GM19238 (cell line): ENCODE measurements at regions not wholly inside any gene's neighbourhood (a gene's known extent, or its start where the extent isn't known, plus 50 kb on each side); places are given as distances from the start of the nearest gene placed in this dataset.
"Not testable (repeated sequence)": the region's sequence is repeated elsewhere in the genome, so short reads cannot be mapped to it uniquely, and the experiment has no call there.

Source experiments
- DNase-seq: peaks from one replicate; pipeline ENCODE4 v3.0.0; 2011; ENCODE audit warnings: low spot score; ENCODE audit not compliant: insufficient read length

DNA sequence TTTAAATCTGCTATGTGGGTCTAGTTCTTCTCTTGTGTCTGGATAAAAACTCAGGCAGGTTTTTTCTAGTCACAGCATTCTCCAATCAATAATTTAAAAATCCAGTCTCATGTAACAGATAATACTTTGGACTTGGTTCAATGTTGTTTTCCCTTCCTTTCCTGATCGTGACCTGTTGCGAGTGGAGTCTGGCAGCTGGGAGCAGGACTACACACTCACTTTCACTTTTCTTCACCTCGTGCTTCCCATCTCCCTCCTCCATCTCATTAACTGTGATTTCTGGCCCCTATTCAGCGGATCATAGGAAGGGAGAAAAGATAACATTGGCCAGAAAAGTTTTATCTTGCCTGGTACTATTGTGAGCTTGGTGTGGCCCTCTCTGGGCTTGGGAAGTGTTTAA is 96.6 kb upstream of the GATB start:
- no peak for DNase-seq

DNA sequence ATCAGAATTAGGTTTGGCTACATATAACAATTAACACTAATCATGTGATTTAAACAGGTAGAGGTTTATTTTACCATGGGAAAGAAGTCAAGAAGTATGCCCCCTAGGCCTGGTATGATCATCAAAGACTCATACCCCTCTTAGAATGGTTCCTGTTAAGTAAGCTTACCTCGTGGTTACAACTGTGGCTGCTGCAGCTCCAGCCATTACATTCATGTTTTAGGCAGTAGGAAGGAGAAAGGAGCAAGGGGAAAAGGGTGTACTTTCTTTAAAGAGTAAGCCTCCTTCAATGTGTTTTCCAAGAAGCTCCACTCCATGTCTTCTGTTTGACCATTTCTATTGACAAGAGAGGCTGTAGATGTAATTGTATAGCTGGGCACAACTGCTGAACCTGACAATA is 94.9 kb upstream of the GATB start:
- no peak for DNase-seq

DNA sequence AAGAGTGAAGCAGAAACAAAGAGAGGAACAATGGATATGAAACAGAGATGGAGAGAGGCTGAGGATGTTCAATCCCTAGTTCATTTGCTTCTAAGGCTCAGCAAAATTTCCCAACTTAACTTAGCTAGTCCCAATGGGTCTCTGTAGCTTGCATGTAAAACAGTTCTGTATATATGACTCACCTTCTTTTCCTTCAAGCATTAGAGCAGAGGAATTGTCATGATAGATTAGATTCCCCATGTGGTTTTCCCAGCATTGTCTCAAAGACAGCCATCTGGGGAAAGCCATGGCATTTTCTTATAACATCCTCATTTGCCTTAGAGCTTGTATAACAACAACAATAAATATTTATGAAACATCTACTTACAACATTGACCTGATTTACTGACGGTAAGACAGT is 93.9 kb upstream of the GATB start:
- no peak for DNase-seq

DNA sequence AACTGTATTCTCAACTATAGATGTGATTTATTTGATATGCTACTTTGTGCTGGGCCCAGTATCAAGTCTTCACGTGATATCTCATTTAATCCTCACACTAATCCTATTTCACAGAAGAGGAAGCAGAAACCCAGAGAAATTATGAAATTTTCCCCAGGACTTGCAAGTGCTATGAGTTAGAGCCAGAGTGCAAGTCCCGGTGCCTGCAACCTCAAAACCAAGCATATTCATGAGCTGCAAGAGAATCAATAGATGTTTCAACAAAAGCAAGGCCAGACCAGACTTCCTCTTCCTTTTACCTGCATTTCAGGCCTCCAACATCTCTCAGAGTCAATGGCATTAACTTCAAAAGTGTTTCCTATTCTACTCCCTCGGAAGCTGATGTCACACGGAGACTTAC is 92.2 kb upstream of the GATB start:
- no peak for DNase-seq

DNA sequence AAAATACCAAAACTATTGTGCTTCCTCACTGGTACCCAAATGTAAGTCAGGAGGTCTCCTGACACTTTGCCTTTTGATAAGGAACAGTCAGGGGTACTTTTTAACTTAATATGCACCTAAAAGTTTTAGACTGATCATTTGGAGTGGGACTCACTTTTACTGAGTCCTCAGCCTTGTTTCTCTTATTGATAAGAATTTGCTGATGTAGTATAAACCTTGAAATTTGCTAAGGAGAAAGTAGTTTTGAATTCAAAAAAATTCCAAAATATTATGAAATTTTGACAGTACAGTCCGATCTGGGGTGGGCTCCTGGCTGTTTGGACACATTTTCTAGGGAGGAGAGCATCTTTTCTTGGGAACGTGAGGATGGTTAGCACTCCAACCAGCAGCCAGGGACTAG is 91.4 kb upstream of the GATB start:
- no peak for DNase-seq

DNA sequence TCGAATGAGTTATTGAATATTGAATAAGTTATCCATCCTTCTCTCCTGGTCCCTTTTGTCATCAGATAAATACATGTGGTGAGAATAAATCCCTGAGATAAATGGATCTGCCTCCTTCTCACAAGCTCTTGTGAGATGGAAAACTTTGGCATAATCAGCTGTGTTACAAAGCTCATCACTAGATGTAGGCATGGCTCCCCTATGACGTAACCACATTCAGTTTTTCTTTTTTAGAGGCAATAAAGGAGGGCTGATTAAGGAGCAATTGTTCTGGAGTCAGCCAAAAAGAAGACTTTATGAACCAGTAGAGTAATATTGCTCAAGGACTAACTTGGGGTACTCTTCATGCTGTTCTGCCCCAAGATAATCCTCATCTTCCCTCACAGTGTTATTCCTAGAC is 90.5 kb upstream of the GATB start:
- no peak for DNase-seq

DNA sequence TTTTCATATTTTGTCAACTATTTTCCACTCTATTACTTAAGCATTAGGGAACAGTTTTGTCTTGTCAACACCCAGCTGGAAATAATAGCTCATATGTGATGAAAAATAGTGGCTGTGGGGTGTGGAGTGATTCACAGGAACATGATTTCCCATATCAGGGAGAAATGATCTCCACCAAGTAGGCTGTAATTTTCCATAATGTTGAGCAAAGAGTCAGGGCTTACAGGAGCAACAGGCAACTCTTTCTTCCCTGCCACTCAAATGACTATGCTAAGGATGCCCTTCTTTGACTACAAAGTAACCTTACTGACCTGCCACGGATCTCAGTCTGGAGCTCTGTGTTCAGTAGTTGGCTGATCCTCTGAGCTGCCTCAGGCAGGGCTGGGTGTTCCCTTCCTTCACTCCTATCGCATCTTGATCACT is 90.0 kb upstream of the GATB start:
- DNase-seq, result no peak

DNA sequence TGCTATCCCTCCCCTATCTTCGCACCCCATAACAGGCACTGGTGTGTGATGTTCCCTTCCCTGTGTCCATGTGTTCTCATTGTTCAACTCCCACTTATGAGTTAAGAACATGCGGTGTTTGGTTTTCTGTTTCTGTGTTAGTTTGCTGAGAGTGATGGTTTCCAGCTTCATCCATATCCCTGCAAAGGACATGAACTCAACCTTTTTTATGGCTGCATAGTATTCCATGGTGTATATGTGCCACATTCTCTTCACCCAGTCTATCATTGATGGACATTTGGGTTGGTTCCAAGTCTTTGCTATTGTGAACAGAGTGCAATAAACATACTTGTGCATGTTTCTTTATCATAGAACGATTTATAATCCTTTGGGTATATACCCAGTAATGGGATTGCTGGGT is 84.7 kb upstream of the GATB start:
- not testable (repeated sequence) for DNase-seq

DNA sequence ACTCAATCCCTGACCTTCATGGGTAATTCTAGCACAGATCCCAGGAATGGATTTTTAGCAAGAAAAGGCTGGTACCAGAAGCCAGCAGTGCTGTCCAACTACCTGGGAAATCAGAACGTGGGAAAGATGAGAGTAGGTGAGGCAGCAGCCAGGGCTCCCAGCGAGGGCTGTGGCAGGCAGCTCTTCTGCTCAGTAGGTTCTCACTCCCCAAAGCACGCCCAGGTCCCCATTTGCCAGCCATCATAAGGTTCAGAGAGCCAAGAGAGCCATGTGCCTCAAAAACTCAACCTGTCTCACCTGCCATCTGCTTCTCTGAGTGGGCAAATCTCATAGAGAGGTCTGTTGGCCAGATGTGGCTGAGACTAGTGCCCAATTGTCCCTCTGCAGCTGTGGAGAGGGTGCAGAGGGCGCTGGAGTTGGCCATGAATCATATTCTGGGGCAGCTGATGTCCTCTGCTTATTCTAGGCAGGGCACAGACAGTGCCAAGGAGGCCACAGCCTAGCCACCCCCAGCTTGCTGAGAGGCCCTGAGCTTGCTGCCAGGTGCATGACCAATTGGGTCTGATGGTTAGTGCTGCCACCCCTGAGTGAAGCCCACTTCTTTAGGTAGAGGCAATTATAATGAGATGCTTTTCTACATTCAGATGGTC is 81.7 kb upstream of the GATB start:
- no peak for DNase-seq

DNA sequence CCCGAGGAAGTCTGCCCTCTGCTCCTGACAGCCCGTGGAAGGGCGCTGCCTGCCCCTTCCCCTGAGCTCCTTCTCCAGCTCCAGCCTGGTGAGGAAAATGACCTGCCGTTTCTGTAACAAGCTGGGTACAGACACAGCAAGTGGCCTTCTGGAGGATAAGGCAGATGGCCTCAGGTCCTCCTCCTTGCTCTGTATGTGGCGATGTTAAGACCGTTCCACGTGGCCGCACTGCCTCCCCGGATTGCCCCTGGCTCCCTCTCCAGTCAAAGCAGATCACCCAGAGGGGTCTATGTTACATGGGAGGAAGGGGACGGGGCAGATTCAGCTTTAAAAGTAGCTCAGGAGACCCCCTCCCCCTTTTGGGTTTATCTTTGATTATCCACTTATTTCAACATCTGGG is 80.3 kb upstream of the GATB start:
- DNase-seq, result no peak

DNA sequence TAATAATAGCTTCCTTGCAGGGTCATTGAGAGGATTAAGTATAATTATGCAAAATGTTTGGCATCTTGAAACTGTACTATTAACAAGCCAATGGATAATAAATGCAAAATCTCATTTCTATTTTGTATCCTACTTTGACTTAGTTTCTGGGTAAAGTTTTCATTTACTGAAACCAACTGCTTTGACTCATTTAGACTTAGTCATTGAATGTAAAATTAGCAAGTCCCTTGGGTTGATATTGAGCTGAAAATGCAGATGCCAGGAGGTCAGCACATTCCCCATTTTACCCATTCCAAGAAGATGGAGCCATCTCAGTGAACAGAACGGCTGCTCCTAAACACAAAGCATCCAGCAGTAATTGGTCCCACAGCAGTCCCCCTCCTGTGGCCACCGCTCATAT is 74.7 kb upstream of the GATB start:
- no peak for DNase-seq

DNA sequence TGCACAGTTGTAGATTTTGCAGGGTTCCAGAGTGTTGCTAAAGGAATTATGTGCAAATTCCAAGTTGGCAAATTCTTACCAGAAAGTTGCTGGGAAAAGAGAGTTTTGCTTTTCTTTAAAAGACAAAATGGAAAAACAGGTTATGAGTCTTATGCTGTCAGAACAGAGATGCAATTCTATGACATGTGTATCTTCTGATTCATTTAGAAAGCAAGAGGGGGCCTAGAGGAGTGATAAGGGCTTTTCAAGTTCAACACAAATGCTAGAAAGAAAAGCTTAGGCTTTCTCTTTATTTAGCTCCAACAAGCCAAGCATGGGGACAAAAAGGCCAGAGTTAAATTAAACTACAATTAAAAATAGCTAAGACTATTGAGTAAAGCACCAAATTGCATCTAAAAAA is 72.4 kb upstream of the GATB start:
- no peak for DNase-seq

DNA sequence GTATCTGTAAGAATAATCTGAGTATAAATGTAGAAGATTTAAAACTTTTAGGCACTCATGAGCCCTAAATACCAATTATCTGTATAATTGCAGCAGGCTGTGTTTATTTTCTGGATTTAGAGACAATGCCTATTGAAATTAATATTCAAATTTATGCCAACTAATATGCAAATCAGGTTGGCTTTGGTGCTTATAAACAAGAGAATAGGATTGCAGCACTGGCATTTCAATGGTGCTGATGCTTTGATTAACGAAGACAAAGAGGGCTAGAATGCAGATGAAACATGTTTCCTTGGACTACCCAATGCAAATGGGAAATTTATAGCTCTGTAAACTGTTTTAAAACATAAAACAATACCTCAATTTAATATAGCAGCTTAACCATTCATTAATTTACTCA is 70.7 kb upstream of the GATB start:
- no peak for DNase-seq

DNA sequence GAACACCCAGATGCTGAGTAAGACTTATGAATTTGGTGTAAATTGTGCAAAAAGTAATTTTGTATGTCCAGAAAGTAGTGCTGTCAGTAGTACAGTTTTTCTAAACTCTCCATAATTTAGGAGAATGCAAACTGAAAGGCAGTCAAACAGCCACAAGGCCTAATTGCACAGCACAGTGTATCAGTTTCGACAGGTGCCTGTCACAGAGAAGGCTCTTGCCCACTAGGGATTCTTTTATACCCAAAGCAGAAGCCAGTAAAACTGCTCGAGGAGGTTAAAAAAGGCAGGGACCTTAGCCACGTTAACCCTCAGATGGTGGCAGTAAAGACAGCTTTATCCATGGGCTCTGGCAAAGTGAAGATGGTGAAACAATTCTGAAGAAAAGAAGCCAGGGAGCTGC is 69.4 kb upstream of the GATB start:
- no peak for DNase-seq

DNA sequence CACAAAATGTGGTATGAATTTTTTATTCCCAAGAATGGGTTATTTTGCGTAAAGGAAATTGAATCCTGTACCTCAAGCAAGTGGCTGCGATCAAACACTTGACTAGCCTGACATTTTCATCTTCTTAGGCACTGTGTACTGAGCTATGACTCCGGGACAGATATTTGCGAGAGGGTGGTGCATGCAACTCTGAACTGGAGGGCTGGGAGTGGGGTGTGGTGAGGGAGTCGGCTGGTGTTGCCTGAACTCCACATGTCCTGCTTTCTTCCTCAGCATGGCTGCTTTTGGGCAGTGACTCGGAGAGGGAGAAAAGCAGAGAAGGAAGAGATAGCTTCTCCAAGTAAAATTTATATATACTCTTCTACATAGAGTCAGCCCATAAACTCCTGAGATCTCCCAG is 68.5 kb upstream of the GATB start:
- DNase-seq, result no peak

DNA sequence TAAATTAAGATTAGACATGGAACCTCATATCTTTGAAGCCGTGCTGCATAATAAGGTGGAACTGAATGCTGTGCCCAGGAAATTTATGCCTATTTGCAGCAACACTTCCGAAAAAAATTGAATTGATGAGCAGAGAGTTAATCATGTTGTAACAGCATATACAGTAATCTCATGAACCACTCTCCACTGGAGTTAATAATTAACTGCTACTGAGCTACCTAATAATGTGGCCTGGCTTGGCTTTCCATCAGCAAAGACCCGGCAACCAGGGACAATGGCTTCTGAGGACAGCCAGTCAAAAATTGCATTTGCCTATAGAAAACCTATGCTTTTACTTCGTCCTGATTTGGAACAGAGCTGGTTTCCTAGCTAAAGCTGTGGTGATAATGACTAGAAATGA is 63.8 kb upstream of the GATB start:
- DNase-seq, result no peak

DNA sequence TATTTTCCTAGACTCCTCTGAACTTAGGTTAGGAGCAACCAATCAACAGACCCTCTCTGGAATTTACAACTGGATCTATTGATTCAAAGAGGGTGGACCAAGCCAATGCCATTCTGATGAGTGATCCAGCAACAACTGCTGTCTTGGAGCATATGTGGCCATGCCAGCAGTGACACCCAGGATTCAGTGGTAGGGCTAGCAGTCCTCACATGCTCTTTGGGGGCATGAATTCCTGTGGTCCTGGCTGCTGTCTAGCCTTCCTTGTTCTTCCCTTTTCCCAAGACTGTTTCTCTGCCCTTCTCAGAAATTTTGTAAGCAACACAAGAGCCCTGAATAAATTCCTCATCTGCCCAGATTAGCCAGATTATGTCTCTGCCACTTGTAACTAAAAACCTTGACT is 61.5 kb upstream of the GATB start:
- no peak for DNase-seq

DNA sequence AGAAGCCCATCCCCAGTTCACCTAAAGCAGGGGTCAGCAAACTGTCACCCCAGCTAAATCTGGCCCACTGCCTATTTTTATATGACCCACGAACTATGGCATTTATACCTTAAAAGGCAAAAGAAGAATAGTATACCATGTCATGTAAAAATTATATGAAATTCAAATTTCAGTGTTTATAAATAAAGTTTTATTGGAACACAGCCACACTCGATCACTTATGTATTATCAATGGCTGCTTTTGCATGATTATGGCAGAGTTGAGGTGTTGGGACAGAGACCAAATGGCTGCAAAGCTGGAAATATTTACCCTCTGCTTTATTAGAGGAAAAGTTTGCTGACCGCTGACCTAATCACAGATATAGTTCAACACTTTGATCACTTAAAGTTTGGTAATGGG is 59.2 kb upstream of the GATB start:
- DNase-seq, result no peak

DNA sequence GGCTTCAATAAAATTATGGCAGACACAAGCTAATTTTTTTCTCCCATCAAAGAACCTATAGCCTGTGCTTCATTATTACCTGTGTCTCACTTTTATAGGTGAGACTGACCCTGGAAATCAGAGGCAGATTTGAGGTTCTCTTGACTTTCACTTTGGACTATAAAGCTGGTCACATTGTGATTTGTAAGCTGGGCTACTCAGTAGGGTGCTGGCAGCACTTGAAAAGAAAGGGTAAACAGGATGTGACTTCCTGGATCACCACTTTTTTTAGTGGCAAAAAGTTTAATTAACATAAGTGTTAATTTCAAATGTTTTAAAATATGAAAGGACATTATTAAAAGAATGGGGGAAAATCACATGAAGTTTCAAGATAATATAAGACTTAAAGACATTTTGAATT is 50.6 kb upstream of the GATB start:
- no peak for DNase-seq
